ENCODE measurements at regions not wholly inside any gene's neighbourhood (a gene's known extent, or its start where the extent isn't known, plus 50 kb on each side); places are given as distances from the start of the nearest gene placed in this dataset.

DNA sequence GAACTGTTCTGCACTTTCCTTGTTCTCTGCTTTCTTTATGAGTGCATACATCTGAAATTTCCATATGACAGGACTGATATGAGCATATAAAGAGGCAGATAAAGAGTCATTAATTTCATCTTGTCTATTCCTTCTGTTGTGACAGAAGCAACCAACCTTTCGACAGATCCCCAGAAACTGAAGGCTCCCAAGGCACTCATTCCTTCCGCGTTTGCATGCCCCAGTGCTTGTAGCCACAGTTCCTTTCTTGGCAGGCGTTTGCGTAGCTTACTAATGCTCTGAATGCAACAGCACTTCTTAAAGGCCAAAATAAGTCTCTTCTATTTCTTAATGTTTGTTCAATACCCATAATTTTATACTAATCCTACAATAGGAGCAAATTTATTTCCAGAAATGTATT is 94.0 kb upstream of the TBL1X start:
- BruUV-seq (replicated peaks) = no TSS peak
- POLR2A ChIA-PET (ENCODE audit: unreplicated experiment) = no interaction called here
- no peak for DNase-seq

GRCh38 chrX:9372866-9373265 is 92.0 kb upstream of the TBL1X start:
- Histone ChIP-seq H3K4me2 (ENCODE audit: low read length) (no peak overlapping the region), H3K27ac (ENCODE audit: low read length) (no peak overlapping the region), H3K79me2 (ENCODE audit: low read length) (no peaks in the 10 kb centered on the region), H3K9me3 (ENCODE audit: low read length) (no peaks in the 10 kb centered on the region), H2AFZ (ENCODE audit: low read length) (no peak overlapping the region), H3K4me1 (ENCODE audit: insufficient read depth, low read length) (peaks cover 11% of the 10 kb centered on the region), H3K36me3 (ENCODE audit: low read depth, low read length) (no peaks in the 10 kb centered on the region), H3K4me3 (ENCODE audit: low read length) (no peak overlapping the region), H3F3A (ENCODE audit: low read length, unreplicated experiment) (no peaks in the 10 kb centered on the region), H3K27me3 (ENCODE audit: low read length) (no peaks in the 10 kb centered on the region), H3K9me2 (replicated peaks; ENCODE audit: low read length) (no peaks in the 10 kb centered on the region), H4K20me1 (ENCODE audit: low read length) (no peaks in the 10 kb centered on the region), H3K9ac (ENCODE audit: low read length) (no peak overlapping the region)
- no TSS peak for BruUV-seq (replicated peaks)
- TF ChIP-seq EZH2phosphoT487 (IDR thresholded peaks at IDR 0.05; ENCODE audit: borderline replicate concordance, low read length) = no peak
- TF ChIP-seq, protein P1, sequence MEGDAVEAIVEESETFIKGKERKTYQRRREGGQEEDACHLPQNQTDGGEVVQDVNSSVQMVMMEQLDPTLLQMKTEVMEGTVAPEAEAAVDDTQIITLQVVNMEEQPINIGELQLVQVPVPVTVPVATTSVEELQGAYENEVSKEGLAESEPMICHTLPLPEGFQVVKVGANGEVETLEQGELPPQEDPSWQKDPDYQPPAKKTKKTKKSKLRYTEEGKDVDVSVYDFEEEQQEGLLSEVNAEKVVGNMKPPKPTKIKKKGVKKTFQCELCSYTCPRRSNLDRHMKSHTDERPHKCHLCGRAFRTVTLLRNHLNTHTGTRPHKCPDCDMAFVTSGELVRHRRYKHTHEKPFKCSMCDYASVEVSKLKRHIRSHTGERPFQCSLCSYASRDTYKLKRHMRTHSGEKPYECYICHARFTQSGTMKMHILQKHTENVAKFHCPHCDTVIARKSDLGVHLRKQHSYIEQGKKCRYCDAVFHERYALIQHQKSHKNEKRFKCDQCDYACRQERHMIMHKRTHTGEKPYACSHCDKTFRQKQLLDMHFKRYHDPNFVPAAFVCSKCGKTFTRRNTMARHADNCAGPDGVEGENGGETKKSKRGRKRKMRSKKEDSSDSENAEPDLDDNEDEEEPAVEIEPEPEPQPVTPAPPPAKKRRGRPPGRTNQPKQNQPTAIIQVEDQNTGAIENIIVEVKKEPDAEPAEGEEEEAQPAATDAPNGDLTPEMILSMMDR (conservative IDR thresholded peaks at IDR 0.05; ENCODE audit: low read depth, low read length) = no peak
- no peak for TF ChIP-seq EZH2 (IDR thresholded peaks at IDR 0.05; ENCODE audit: low read length, unreplicated experiment)
- DNase-seq (no peak), ATAC-seq (no peak)
- POLR2A ChIA-PET (ENCODE audit: unreplicated experiment) = no interaction called here
- CTCF ChIA-PET = no interaction called here
- intact Hi-C loops (cut with micrococcal nuclease) = no loop called here

More for the DNA sequence above, 94.0 kb upstream of the TBL1X start:
- Histone ChIP-seq H3K27me3 (ENCODE audit: low read length) (no peaks in the 10 kb centered on the region), H3F3A (ENCODE audit: low read length, unreplicated experiment) (no peaks in the 10 kb centered on the region), H3K9ac (ENCODE audit: low read length) (no peak overlapping the region), H3K27ac (ENCODE audit: low read length) (no peak overlapping the region), H3K4me1 (ENCODE audit: insufficient read depth, low read length) (peaks cover 11% of the 10 kb centered on the region), H3K36me3 (ENCODE audit: low read depth, low read length) (no peaks in the 10 kb centered on the region), H3K9me2 (replicated peaks; ENCODE audit: low read length) (no peaks in the 10 kb centered on the region), H3K4me2 (ENCODE audit: low read length) (no peak overlapping the region), H2AFZ (ENCODE audit: low read length) (no peak overlapping the region), H3K9me3 (ENCODE audit: low read length) (no peaks in the 10 kb centered on the region), H4K20me1 (ENCODE audit: low read length) (no peaks in the 10 kb centered on the region), H3K4me3 (ENCODE audit: low read length) (no peak overlapping the region), H3K79me2 (ENCODE audit: low read length) (no peaks in the 10 kb centered on the region)
- CTCF ChIA-PET = no interaction called here
- TF ChIP-seq, protein P1 (conservative IDR thresholded peaks at IDR 0.05; ENCODE audit: low read depth, low read length) = no peak
- no peak for TF ChIP-seq EZH2 (IDR thresholded peaks at IDR 0.05; ENCODE audit: low read length, unreplicated experiment)
- TF ChIP-seq EZH2phosphoT487 (IDR thresholded peaks at IDR 0.05; ENCODE audit: borderline replicate concordance, low read length) = no peak
- intact Hi-C loops (cut with micrococcal nuclease) = no loop called here
- ATAC-seq = no peak

DNA sequence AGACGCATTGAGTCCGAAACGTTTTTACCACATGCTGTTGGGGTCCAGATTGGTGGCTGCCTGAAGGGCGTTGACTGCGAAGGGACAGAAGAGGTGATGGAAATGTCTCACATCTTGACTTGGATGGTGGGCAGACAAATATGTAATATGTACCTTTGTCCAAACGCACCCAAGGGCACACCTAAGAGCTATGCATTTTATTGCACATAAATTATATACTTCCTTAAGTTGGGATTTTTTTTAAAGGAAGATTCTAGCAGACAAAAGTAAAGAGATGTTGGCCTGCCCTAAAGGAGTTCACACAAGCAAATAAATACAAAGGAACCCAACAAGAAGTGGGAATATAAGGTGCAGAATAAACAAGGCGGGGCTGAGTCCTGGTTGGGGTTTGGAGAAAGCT is 91.1 kb upstream of the TBL1X start:
- no peaks in the 10 kb centered on the region for H3K36me3 ChIP-seq (ENCODE audit: low read depth, low read length)
- no peak for TF ChIP-seq EZH2 (IDR thresholded peaks at IDR 0.05; ENCODE audit: low read length, unreplicated experiment)
- TF ChIP-seq EZH2phosphoT487 (IDR thresholded peaks at IDR 0.05; ENCODE audit: borderline replicate concordance, low read length) = no peak
- TF ChIP-seq, protein P1 (conservative IDR thresholded peaks at IDR 0.05; ENCODE audit: low read depth, low read length) = no peak
- ChIA-PET POLR2A (ENCODE audit: unreplicated experiment) (interaction anchor here (0.6 kb wide), 1 partner anchor 32 kb away, joined by 7 read pairs; no protein-coding TSS in a partner anchor), CTCF (no interaction called here)
- H3K4me3 ChIP-seq (ENCODE audit: low read length) = no peak overlapping the region
- H3K79me2 ChIP-seq (ENCODE audit: low read length) = no peaks in the 10 kb centered on the region
- no TSS peak for BruUV-seq (replicated peaks)
- H3K27me3 ChIP-seq (ENCODE audit: low read length) = no peaks in the 10 kb centered on the region
- no peaks in the 10 kb centered on the region for H3K9me2 ChIP-seq (replicated peaks; ENCODE audit: low read length)
- no peaks in the 10 kb centered on the region for H3F3A ChIP-seq (ENCODE audit: low read length, unreplicated experiment)
- DNase-seq = no peak
- no peak overlapping the region for H3K4me2 ChIP-seq (ENCODE audit: low read length)
- peak overlapping the region; percentile 30 for H3K27ac ChIP-seq (ENCODE audit: low read length)
- no peaks in the 10 kb centered on the region for H3K9me3 ChIP-seq (ENCODE audit: low read length)
- no peak overlapping the region for H2AFZ ChIP-seq (ENCODE audit: low read length)
- no peaks in the 10 kb centered on the region for H4K20me1 ChIP-seq (ENCODE audit: low read length)
- H3K4me1 ChIP-seq (ENCODE audit: insufficient read depth, low read length) = peaks cover 19% of the 10 kb centered on the region
- intact Hi-C loops (cut with micrococcal nuclease) = no loop called here
- H3K9ac ChIP-seq (ENCODE audit: low read length) = no peak overlapping the region
- peak; percentile 88 for ATAC-seq

Data from PC-3 (cell line).